GM12801 (cell line): ENCODE measurements at regions not wholly inside any gene's neighbourhood (a gene's known extent, or its start where the extent isn't known, plus 50 kb on each side); places are given as distances from the start of the nearest gene placed in this dataset.

ENCODE experiments used
- CTCF ChIP-seq: IDR thresholded peaks from one replicate; pipeline ENCODE4 v1.5.1; 2011; ENCODE audit warnings: control low read depth; ENCODE audit not compliant: insufficient read length; ENCODE audit errors: extremely low read depth

GRCh38 chr7:35495844-35496243 is 199.1 kb downstream of the HERPUD2 start:
- TF ChIP-seq CTCF = no peak

- TF ChIP-seq CTCF = no peak
These were observed 199.6 kb downstream of the HERPUD2 start for GRCh38 chr7:35495377-35495776.

- no peak for TF ChIP-seq CTCF
These were observed 200.5 kb downstream of the HERPUD2 start for GRCh38 chr7:35494407-35494806.

GRCh38 chr7:35492451-35493175 is 202.3 kb downstream of the HERPUD2 start:
- no peak for TF ChIP-seq CTCF

- no peak for TF ChIP-seq CTCF
These were observed 203.7 kb downstream of the HERPUD2 start for GRCh38 chr7:35491233-35491632.

GRCh38 chr7:35487841-35488240 is 207.1 kb downstream of the HERPUD2 start:
- TF ChIP-seq CTCF = no peak

- no peak for TF ChIP-seq CTCF
These were observed 207.5 kb downstream of the HERPUD2 start for GRCh38 chr7:35487402-35487801.
